ENCODE measurements at regions not wholly inside any gene's neighbourhood (a gene's known extent, or its start where the extent isn't known, plus 50 kb on each side); places are given as distances from the start of the nearest gene placed in this dataset.

DNA sequence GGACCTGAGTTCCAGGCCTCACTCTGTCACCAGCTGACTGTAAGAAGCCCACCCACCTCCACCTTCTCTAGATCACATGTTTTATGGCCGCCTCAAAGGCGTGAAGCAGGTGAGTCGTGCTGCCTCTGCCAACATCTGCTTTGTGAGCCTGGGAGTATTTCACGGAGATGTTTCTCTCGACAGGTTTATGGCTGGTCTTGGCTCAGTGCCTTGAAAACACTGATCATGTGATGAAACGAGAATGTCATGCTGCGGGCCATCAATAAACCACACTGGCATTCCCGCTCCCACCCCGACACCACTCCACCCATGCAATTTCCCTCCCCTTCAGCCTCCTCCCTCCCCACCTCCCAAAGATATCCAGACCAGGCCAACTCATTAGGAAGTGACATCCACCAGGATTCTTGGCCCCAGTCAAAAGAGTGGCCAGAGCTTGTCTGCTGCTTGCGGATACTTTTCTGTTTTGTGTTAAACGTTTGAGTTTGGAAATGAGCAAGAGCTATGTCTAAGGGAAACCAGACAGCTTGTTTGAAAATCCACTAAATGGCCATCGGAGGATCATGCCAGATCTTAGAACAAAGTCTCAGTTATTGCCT lies 53.8 kb upstream of the NTF3 start (continued):
- TF ChIP-seq ZNF416 (tag by site-specific recombination; IDR thresholded peaks at IDR 0.05): no peak
- TF ChIP-seq MZF1 (tag by site-specific recombination; IDR thresholded peaks at IDR 0.05; ENCODE audit: borderline replicate concordance): peak; percentile 40; the same call in 1 of the 2 replicates
- peak; percentile 50; the same call in 1 of the 2 replicates for TF ChIP-seq ZNF843 (tag by site-specific recombination; IDR thresholded peaks at IDR 0.05)
- TF ChIP-seq, protein P1, sequence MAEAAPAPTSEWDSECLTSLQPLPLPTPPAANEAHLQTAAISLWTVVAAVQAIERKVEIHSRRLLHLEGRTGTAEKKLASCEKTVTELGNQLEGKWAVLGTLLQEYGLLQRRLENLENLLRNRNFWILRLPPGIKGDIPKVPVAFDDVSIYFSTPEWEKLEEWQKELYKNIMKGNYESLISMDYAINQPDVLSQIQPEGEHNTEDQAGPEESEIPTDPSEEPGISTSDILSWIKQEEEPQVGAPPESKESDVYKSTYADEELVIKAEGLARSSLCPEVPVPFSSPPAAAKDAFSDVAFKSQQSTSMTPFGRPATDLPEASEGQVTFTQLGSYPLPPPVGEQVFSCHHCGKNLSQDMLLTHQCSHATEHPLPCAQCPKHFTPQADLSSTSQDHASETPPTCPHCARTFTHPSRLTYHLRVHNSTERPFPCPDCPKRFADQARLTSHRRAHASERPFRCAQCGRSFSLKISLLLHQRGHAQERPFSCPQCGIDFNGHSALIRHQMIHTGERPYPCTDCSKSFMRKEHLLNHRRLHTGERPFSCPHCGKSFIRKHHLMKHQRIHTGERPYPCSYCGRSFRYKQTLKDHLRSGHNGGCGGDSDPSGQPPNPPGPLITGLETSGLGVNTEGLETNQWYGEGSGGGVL (tag by site-specific recombination; IDR thresholded peaks at IDR 0.05): peak; percentile 98
- peak; percentile 43; the same call in 1 of the 2 replicates for TF ChIP-seq ZIC2 (tag by site-specific recombination; IDR thresholded peaks at IDR 0.05)
- 0 out of 2 replicates have a peak, but pooled peaks have one; percentile 46 for TF ChIP-seq KLF7 (tag by site-specific recombination; IDR thresholded peaks at IDR 0.05; ENCODE audit: borderline replicate concordance)
- peak; percentile 88 for TF ChIP-seq EGR2 (tag by site-specific recombination; IDR thresholded peaks at IDR 0.05; ENCODE audit: low read depth)
- no peak for TF ChIP-seq KLF10 (tag by site-specific recombination; IDR thresholded peaks at IDR 0.05)
- no peak for TF ChIP-seq PRDM10 (tag by site-specific recombination; IDR thresholded peaks at IDR 0.05)

GRCh38 chr12:5379749-5380496 lies 52.0 kb upstream of the NTF3 start:
- no peak overlapping the region for H3K27ac ChIP-seq (ENCODE audit: extremely low read depth, low read depth, low read length)
- H3K4me1 ChIP-seq (ENCODE audit: control insufficient read depth, insufficient read depth, low read length): no peaks in the 10 kb centered on the region; the same call in 1 of the 2 replicates
- H3K9me3 ChIP-seq (ENCODE audit: control insufficient read depth, insufficient read depth, low read depth, low read length): no peaks in the 10 kb centered on the region
- no peak overlapping the region for H3K4me3 ChIP-seq (ENCODE audit: low read depth, low read length)
- POLR2A ChIA-PET: interaction anchor here (0.6 to 1.2 kb wide), 2 partner anchors 53 to 1091 kb away, joined by 4 read pairs; partner anchors contain the start of gene NTF3
- no peak for TF ChIP-seq ZNF645 (tag by site-specific recombination; IDR thresholded peaks at IDR 0.05)
- 0 out of 2 replicates have a peak, but pooled peaks have one; percentile 18 for TF ChIP-seq KLF17 (tag by site-specific recombination; IDR thresholded peaks at IDR 0.05)
- TF ChIP-seq ZNF426 (tag by site-specific recombination; IDR thresholded peaks at IDR 0.05): no peak
- peak; percentile 71 for TF ChIP-seq SCRT2 (tag by site-specific recombination; IDR thresholded peaks at IDR 0.05)
- peak; percentile 38; the same call in 1 of the 2 replicates for TF ChIP-seq EGR2 (tag by site-specific recombination; IDR thresholded peaks at IDR 0.05; ENCODE audit: low read depth)
- TF ChIP-seq ZNF488 (tag by site-specific recombination; IDR thresholded peaks at IDR 0.05): no peak
- TF ChIP-seq, protein P2, sequence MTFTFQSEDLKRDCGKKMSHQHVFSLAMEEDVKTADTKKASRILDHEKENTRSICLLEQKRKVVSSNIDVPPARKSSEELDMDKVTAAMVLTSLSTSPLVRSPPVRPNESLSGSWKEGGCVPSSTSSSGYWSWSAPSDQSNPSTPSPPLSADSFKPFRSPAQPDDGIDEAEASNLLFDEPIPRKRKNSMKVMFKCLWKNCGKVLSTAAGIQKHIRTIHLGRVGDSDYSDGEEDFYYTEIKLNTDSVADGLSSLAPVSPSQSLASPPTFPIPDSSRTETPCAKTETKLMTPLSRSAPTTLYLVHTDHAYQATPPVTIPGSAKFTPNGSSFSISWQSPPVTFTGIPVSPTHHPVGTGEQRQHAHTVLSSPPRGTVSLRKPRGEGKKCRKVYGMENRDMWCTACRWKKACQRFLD (tag by site-specific recombination; IDR thresholded peaks at IDR 0.05): no peak
- TF ChIP-seq ZNF530 (tag by site-specific recombination; IDR thresholded peaks at IDR 0.05; ENCODE audit: low read depth): no peak
- peak; percentile 46 for TF ChIP-seq ZFHX2 (tag by site-specific recombination; conservative IDR thresholded peaks at IDR 0.05)
- no peak for TF ChIP-seq KLF9 (tag by site-specific recombination; IDR thresholded peaks at IDR 0.05; ENCODE audit: low read depth)
- TF ChIP-seq ZNF302 (tag by site-specific recombination; IDR thresholded peaks at IDR 0.05; ENCODE audit: low read depth): no peak
- no peak for TF ChIP-seq ZNF311 (tag by site-specific recombination; IDR thresholded peaks at IDR 0.05; ENCODE audit: borderline replicate concordance)
- TF ChIP-seq ZNF830 (tag by site-specific recombination; IDR thresholded peaks at IDR 0.05; ENCODE audit: low read depth): no peak
- no peak for TF ChIP-seq HOXC10 (CRISPR knock-in tag; IDR thresholded peaks at IDR 0.05)
- CTCF ChIA-PET: interaction anchor here (0.6 to 2.3 kb wide), 2 partner anchors 15 to 49 kb away, joined by 3 to 8 read pairs; no protein-coding TSS in a partner anchor
- H3K36me3 ChIP-seq (ENCODE audit: control insufficient read depth in 2 of 2, insufficient read depth in 1 of 2, low read length in 2 of 2): no peaks in the 10 kb centered on the region
